ENCODE measurements at regions not wholly inside any gene's neighbourhood (a gene's known extent, or its start where the extent isn't known, plus 50 kb on each side); places are given as distances from the start of the nearest gene placed in this dataset.

GRCh38 chr20:58131151-58131550, 97.3 kb downstream of the ANKRD60 start:
- no peak for TF ChIP-seq ZFX (IDR thresholded peaks at IDR 0.05)
- TF ChIP-seq CTCF (conservative IDR thresholded peaks at IDR 0.05) = no peak
- H3K27ac ChIP-seq = no peak overlapping the region

- H3K27ac ChIP-seq = no peak overlapping the region
- no peak for TF ChIP-seq CTCF (conservative IDR thresholded peaks at IDR 0.05)
- no peak for TF ChIP-seq ZFX (IDR thresholded peaks at IDR 0.05)
These were observed 97.9 kb downstream of the ANKRD60 start for GRCh38 chr20:58130581-58130980.

- H3K27ac ChIP-seq = no peak overlapping the region
- TF ChIP-seq CTCF (conservative IDR thresholded peaks at IDR 0.05) (no peak), ZFX (IDR thresholded peaks at IDR 0.05) (no peak)
These were observed 98.3 kb downstream of the ANKRD60 start for GRCh38 chr20:58130156-58130555.

- TF ChIP-seq ZFX (IDR thresholded peaks at IDR 0.05) = no peak
- no peak for TF ChIP-seq CTCF (conservative IDR thresholded peaks at IDR 0.05)
- H3K27ac ChIP-seq = no peak overlapping the region
These were observed 98.7 kb downstream of the ANKRD60 start for GRCh38 chr20:58129721-58130151.

GRCh38 chr20:58128635-58129625, 99.5 kb downstream of the ANKRD60 start:
- H3K27ac ChIP-seq = no peak overlapping the region
- no peak for TF ChIP-seq CTCF (conservative IDR thresholded peaks at IDR 0.05)
- no peak for TF ChIP-seq ZFX (IDR thresholded peaks at IDR 0.05)

- TF ChIP-seq ZFX (IDR thresholded peaks at IDR 0.05) (no peak), CTCF (conservative IDR thresholded peaks at IDR 0.05) (no peak)
- H3K27ac ChIP-seq = no peak overlapping the region
These were observed 100.7 kb downstream of the ANKRD60 start for GRCh38 chr20:58127701-58128111.

- no peak overlapping the region for H3K27ac ChIP-seq
- no peak for TF ChIP-seq ZFX (IDR thresholded peaks at IDR 0.05)
- TF ChIP-seq CTCF (conservative IDR thresholded peaks at IDR 0.05) = no peak
These were observed 102.7 kb downstream of the ANKRD60 start for GRCh38 chr20:58125726-58126125.
